ENCODE measurements at regions not wholly inside any gene's neighbourhood (a gene's known extent, or its start where the extent isn't known, plus 50 kb on each side); places are given as distances from the start of the nearest gene placed in this dataset.

GRCh38 chr16:55426865-55427484, 52.0 kb upstream of the MMP2 start:
- no peak for TF ChIP-seq CTCF (conservative IDR thresholded peaks at IDR 0.05 in 1 of 2, IDR thresholded peaks at IDR 0.05 in 1 of 2; ENCODE audit: low read depth in 1 of 2, low read length in 2 of 2)
- TF ChIP-seq EZH2 (IDR thresholded peaks at IDR 0.05; ENCODE audit: low read length, missing control alignments) = no peak
